Neural cell (in vitro differentiated cells): ENCODE measurements at regions not wholly inside any gene's neighbourhood (a gene's known extent, or its start where the extent isn't known, plus 50 kb on each side); places are given as distances from the start of the nearest gene placed in this dataset.

Source experiments
- H2AFZ ChIP-seq: fragments of 200-600, 300-800 bp; sonication (generic), shearing (Covaris generic); 2 replicates; pipeline ENCODE4 v1.6.0; 2014; ENCODE audit warnings: low read depth, mild to moderate bottlenecking, antibody characterized with exemption, low read length, moderate library complexity
- H3F3A ChIP-seq: fragments of 200-600 bp; shearing (Covaris generic); 2 replicates; pipeline ENCODE4 v1.6.1; 2016; ENCODE audit warnings: mild to moderate bottlenecking, moderate library complexity, mixed read lengths, antibody characterized with exemption, low read length; ENCODE audit not compliant: insufficient read depth, poor library complexity, severe bottlenecking
- H3K27ac ChIP-seq: fragments of 200-600, 300-800 bp; sonication (generic), shearing (Covaris generic); 2 replicates; pipeline ENCODE4 v1.5.1; 2014; ENCODE audit warnings: mild to moderate bottlenecking, low read length, moderate library complexity
- H3K27me3 ChIP-seq: fragments of 300-800, 200-600 bp; sonication (generic), shearing (Covaris generic); 2 replicates; pipeline ENCODE4 v1.6.0; 2014; ENCODE audit warnings: mild to moderate bottlenecking, low read depth, low read length, moderate library complexity; ENCODE audit not compliant: insufficient read depth
- H3K36me3 ChIP-seq: fragments of 300-800, 200-600 bp; sonication (generic), shearing (Covaris generic); 2 replicates; pipeline ENCODE4 v1.5.1; 2014; ENCODE audit warnings: mild to moderate bottlenecking, antibody characterized with exemption, low read length, moderate library complexity; ENCODE audit not compliant: insufficient read depth
- H3K4me2 ChIP-seq: fragments of 300-800, 200-600 bp; sonication (generic), shearing (Covaris generic); 2 replicates; pipeline ENCODE4 v1.6.0; 2014; ENCODE audit warnings: mild to moderate bottlenecking, low read length
- H3K4me3 ChIP-seq: fragments of 300-800, 200-600 bp; sonication (generic), shearing (Covaris generic); 2 replicates; pipeline ENCODE4 v1.5.1; 2014; ENCODE audit warnings: mild to moderate bottlenecking, low read length, moderate library complexity
- H3K79me2 ChIP-seq: fragments of 200-600 bp; shearing (Covaris generic); replicated peaks from 2 replicates; pipeline ENCODE4 v1.6.0; 2014; ENCODE audit warnings: mild to moderate bottlenecking, low read length, moderate library complexity; ENCODE audit not compliant: insufficient read depth
- H3K9ac ChIP-seq: fragments of 300-800, 200-600 bp; sonication (generic), shearing (Covaris generic); 2 replicates; pipeline ENCODE4 v1.6.1; 2016; ENCODE audit warnings: mild to moderate bottlenecking, low read length, mixed read lengths
- H3K9me2 ChIP-seq: fragments of 200-600 bp; shearing (Covaris generic); 2 replicates; pipeline ENCODE4 v1.6.1; 2016; ENCODE audit warnings: mild to moderate bottlenecking, low read length, mixed read lengths; ENCODE audit not compliant: insufficient read depth
- H3K9me3 ChIP-seq: fragments of 200-600, 300-800 bp; sonication (generic), shearing (Covaris generic); 2 replicates; pipeline ENCODE4 v1.6.1; 2016; ENCODE audit warnings: mild to moderate bottlenecking, mixed run types, low read length, moderate library complexity, mixed read lengths
- H4K20me1 ChIP-seq: fragments of 200-600 bp; shearing (Covaris generic); 2 replicates; pipeline ENCODE4 v1.6.1; 2016; ENCODE audit warnings: mild to moderate bottlenecking, mixed run types; ENCODE audit not compliant: insufficient read depth
- EP300 ChIP-seq: fragments of 450-650 bp; conservative IDR thresholded peaks from 2 replicates; pipeline ENCODE4 v1.6.1; 2014; ENCODE audit warnings: antibody characterized with exemption, mild to moderate bottlenecking, moderate library complexity; ENCODE audit not compliant: poor library complexity, severe bottlenecking
- EZH2 ChIP-seq: fragments of 200-600, 300-800 bp; shearing (Covaris generic), sonication (generic); IDR thresholded peaks from 2 replicates; pipeline ENCODE4 v1.6.1; 2014; ENCODE audit warnings: antibody characterized with exemption, low read length, borderline replicate concordance, mild to moderate bottlenecking; ENCODE audit not compliant: insufficient read depth, poor library complexity, severe bottlenecking
- MXI1 ChIP-seq: fragments of 450-650 bp; conservative IDR thresholded peaks from 2 replicates; pipeline ENCODE4 v1.6.1; 2014; ENCODE audit warnings: antibody characterized with exemption, mild to moderate bottlenecking; ENCODE audit not compliant: poor library complexity, severe bottlenecking
- POLR2AphosphoS5 ChIP-seq: IDR thresholded peaks from 2 replicates; pipeline ENCODE4 v1.6.1; 2012
- RAD21 ChIP-seq: fragments of 450-650 bp; conservative IDR thresholded peaks from 2 replicates; pipeline ENCODE4 v1.6.1; 2014; ENCODE audit warnings: antibody characterized with exemption, mild to moderate bottlenecking, moderate library complexity
- SMC3 ChIP-seq: fragments of 450-650 bp; conservative IDR thresholded peaks from 2 replicates; pipeline ENCODE4 v1.6.1; 2014; ENCODE audit warnings: antibody characterized with exemption, mild to moderate bottlenecking, moderate library complexity; ENCODE audit not compliant: poor library complexity
- TAF1 ChIP-seq: IDR thresholded peaks from 2 replicates; pipeline ENCODE4 v1.6.1; 2012; ENCODE audit warnings: low read depth
- TF ChIP-seq, protein P1 (sequence below): fragments of 450-650 bp; IDR thresholded peaks from 2 replicates; pipeline ENCODE4 v1.5.1; 2014; ENCODE audit warnings: antibody characterized with exemption, mild to moderate bottlenecking, moderate library complexity; ENCODE audit not compliant: poor library complexity, severe bottlenecking
- TF ChIP-seq, protein P2 (sequence below): IDR thresholded peaks from 2 replicates; pipeline ENCODE4 v1.6.1; 2012; ENCODE audit warnings: borderline replicate concordance

DNA sequence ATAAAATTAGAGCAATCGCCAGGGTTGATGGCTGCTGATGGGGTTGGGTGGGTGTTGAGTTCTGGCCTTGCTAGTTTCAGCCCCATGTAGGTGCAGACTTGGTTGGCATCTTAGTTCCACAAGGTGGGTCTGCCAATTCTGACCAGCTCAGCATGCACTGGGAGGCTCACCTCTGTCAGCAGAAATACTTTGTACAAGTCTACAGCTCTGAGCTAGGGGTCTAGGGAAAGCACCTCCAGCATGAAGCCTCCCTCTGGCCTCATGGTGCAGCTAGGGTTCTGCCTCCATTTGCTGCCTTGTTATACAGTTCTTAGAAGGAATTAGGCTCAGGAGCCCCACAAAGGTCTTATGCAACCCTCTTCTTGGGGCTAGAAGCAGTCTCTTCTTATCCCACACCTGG lies 278.9 kb upstream of the HDAC4 start:
- no peaks in the 10 kb centered on the region for H3K79me2 ChIP-seq
- H3K27me3 ChIP-seq: no peaks in the 10 kb centered on the region
- H3K36me3 ChIP-seq: no peaks in the 10 kb centered on the region
- no peaks in the 10 kb centered on the region for H3K9me3 ChIP-seq
- no peaks in the 10 kb centered on the region for H3F3A ChIP-seq
- no peaks in the 10 kb centered on the region for H4K20me1 ChIP-seq
- H3K9ac ChIP-seq: no peak overlapping the region
- no peak overlapping the region for H2AFZ ChIP-seq
- H3K4me2 ChIP-seq: no peak overlapping the region
- H3K9me2 ChIP-seq: no peaks in the 10 kb centered on the region
- no peak for TF ChIP-seq POLR2AphosphoS5
- TF ChIP-seq SMC3: no peak
- TF ChIP-seq RAD21: no peak
- TF ChIP-seq EP300: no peak
- TF ChIP-seq TAF1: no peak
- TF ChIP-seq, protein P1, sequence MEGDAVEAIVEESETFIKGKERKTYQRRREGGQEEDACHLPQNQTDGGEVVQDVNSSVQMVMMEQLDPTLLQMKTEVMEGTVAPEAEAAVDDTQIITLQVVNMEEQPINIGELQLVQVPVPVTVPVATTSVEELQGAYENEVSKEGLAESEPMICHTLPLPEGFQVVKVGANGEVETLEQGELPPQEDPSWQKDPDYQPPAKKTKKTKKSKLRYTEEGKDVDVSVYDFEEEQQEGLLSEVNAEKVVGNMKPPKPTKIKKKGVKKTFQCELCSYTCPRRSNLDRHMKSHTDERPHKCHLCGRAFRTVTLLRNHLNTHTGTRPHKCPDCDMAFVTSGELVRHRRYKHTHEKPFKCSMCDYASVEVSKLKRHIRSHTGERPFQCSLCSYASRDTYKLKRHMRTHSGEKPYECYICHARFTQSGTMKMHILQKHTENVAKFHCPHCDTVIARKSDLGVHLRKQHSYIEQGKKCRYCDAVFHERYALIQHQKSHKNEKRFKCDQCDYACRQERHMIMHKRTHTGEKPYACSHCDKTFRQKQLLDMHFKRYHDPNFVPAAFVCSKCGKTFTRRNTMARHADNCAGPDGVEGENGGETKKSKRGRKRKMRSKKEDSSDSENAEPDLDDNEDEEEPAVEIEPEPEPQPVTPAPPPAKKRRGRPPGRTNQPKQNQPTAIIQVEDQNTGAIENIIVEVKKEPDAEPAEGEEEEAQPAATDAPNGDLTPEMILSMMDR: no peak
- TF ChIP-seq, protein P2, sequence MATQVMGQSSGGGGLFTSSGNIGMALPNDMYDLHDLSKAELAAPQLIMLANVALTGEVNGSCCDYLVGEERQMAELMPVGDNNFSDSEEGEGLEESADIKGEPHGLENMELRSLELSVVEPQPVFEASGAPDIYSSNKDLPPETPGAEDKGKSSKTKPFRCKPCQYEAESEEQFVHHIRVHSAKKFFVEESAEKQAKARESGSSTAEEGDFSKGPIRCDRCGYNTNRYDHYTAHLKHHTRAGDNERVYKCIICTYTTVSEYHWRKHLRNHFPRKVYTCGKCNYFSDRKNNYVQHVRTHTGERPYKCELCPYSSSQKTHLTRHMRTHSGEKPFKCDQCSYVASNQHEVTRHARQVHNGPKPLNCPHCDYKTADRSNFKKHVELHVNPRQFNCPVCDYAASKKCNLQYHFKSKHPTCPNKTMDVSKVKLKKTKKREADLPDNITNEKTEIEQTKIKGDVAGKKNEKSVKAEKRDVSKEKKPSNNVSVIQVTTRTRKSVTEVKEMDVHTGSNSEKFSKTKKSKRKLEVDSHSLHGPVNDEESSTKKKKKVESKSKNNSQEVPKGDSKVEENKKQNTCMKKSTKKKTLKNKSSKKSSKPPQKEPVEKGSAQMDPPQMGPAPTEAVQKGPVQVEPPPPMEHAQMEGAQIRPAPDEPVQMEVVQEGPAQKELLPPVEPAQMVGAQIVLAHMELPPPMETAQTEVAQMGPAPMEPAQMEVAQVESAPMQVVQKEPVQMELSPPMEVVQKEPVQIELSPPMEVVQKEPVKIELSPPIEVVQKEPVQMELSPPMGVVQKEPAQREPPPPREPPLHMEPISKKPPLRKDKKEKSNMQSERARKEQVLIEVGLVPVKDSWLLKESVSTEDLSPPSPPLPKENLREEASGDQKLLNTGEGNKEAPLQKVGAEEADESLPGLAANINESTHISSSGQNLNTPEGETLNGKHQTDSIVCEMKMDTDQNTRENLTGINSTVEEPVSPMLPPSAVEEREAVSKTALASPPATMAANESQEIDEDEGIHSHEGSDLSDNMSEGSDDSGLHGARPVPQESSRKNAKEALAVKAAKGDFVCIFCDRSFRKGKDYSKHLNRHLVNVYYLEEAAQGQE: no peak
- TF ChIP-seq EZH2: no peak
- TF ChIP-seq MXI1: no peak
- no peak overlapping the region for H3K27ac ChIP-seq
- no peak overlapping the region for H3K4me3 ChIP-seq

DNA sequence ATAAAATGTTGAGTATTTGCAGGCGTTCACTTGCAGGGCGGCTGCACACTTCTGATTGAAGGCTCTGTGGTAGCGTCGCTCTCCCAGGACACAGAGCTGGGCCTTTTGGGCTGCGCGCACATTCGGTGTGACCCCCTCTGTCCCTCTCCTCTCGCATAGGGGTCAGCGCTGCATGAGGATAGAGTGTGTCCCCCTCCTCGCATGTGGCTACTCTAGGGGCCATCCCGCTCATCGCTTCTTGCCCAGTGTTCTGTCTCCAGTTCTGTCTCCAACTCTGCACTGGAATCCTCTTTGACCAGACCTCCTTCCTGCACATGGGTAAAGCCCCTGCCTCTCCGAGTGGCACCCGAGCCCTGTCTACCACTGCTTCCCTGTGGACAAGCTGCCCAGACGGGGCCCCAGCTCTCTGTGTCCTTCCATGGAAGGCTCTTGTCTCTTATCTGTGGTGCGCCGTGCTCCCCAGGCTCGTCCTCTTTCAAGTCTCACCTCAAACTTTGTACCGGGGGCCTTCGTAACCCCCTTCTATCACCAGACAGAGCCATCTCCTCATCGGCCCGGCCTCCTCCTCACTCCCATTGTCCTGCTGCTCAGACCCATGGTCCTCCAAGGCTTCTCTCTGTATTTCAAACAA lies 278.0 kb upstream of the HDAC4 start:
- Histone ChIP-seq H3K4me3 (no peak overlapping the region), H3K4me2 (no peak overlapping the region), H3K36me3 (no peaks in the 10 kb centered on the region), H3K79me2 (no peaks in the 10 kb centered on the region), H3K9ac (no peak overlapping the region), H3K9me2 (no peaks in the 10 kb centered on the region), H3K9me3 (no peaks in the 10 kb centered on the region), H3K27me3 (no peaks in the 10 kb centered on the region), H4K20me1 (no peaks in the 10 kb centered on the region), H3F3A (no peaks in the 10 kb centered on the region), H3K27ac (no peak overlapping the region), H2AFZ (no peak overlapping the region)
- TF ChIP-seq SMC3 (no peak), POLR2AphosphoS5 (no peak), EP300 (no peak), MXI1 (no peak), EZH2 (no peak), RAD21 (no peak), TAF1 (no peak)
- TF ChIP-seq, protein P1: no peak
- TF ChIP-seq, protein P2: no peak
